Neural cell (in vitro differentiated cells): ENCODE measurements at regions not wholly inside any gene's neighbourhood (a gene's known extent, or its start where the extent isn't known, plus 50 kb on each side); places are given as distances from the start of the nearest gene placed in this dataset.

ENCODE experiments used
- CTCF ChIP-seq: fragments of 450-650 bp; IDR thresholded peaks from 2 replicates; pipeline ENCODE4 v1.5.1; 2014; ENCODE audit warnings: antibody characterized with exemption, mild to moderate bottlenecking, moderate library complexity; ENCODE audit not compliant: poor library complexity, severe bottlenecking
- POLR2AphosphoS5 ChIP-seq: IDR thresholded peaks from 2 replicates; pipeline ENCODE4 v1.6.1; 2012

DNA sequence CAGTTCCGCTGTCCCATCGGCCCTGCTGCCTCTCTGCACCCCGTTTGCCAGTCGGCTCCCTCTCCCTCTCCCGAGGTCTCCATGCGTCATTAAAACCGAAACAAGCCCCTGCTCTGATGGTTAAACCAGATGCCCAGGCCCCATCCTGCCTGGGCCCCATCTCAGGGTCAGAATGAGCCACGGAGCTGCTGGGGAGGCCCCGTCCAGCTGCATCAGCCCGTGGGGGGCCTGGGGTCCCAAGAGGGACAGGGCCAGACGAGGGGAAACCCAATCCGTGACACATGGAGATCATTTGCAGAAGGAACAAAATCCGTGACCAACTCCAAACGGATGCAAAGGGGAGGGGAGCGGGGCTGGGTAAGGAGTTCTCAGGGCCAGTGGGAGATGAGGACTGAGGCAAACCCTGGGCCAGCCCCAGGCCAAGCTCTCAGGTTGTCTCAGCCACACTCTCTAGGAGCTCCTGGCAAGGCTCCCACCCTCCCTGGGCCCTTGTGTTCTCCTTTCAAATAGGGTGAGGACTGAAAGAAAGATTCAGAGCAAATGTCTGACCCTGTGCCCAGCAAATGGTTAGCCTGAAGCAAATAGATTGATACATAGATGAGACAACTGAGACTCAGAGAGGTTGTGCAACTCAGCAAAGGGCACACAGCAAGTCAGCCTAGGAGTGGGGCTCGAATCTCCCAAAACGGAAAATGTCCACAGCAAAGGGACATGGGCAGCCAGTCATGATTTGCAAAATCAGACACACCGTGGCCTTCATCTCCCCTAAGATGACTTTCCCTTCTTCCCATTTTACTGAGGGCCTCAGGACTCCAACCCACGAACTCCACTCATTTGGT lies 162.1 kb downstream of the MN1 start:
- TF ChIP-seq CTCF = no peak
- no peak for TF ChIP-seq POLR2AphosphoS5
